B cell (primary cell): ENCODE measurements at regions not wholly inside any gene's neighbourhood (a gene's known extent, or its start where the extent isn't known, plus 50 kb on each side); places are given as distances from the start of the nearest gene placed in this dataset.

Source experiments
- ATAC-seq: fragments of 200-7000 bp; cut with Tn5 transposase; one replicate; pipeline ENCODE4 v1.10.0; 2021; ENCODE audit warnings: low read depth, mild to moderate bottlenecking, moderate number of reproducible peaks, moderate library complexity
- CTCF ChIA-PET: fragments of 350-600 bp; sonication (Branson Sonifier 250); formaldehyde crosslinking; loops from one replicate; lab custom pipeline; 2021; ENCODE audit warnings: antibody characterized with exemption, inconsistent platforms; lab: Charles Lee
- POLR2A ChIA-PET: fragments of 350-600 bp; sonication (Branson Sonifier 250); formaldehyde crosslinking; loops from one replicate; lab custom pipeline; 2021; ENCODE audit warnings: antibody characterized with exemption; lab: Charles Lee
- DNase-seq: peaks from one replicate; pipeline ENCODE4 v3.0.0; 2013
- H2AFZ ChIP-seq: 2 replicates; pipeline ENCODE4 v1.6.1; 2012; ENCODE audit warnings: mild to moderate bottlenecking, low read depth, low read length; ENCODE audit not compliant: insufficient read depth, poor library complexity, severe bottlenecking
- H3K27ac ChIP-seq, 2 donors: 1 replicate in 1 of 2; 2 replicates in 1 of 2; pipeline ENCODE4 v1.5.1; 2012 to 2013; ENCODE audit warnings: low read length in 2 of 2, mild to moderate bottlenecking in 2 of 2, moderate library complexity in 1 of 2
- H3K27me3 ChIP-seq, 4 experiments: fragments of 200-600 bp in 1 of 4; sonication (generic) in 1 of 4; replicated peaks in 1 of 4; 1 replicate in 2 of 4; 2 replicates in 2 of 4; pipeline versions ENCODE4 v1.6.1 to v1.7.0; 2013 to 2016; ENCODE audit warnings: low read length in 3 of 4, mild to moderate bottlenecking in 2 of 4, mixed read lengths in 1 of 4, moderate library complexity in 1 of 4; ENCODE audit not compliant: insufficient read depth in 4 of 4, control insufficient read depth in 3 of 4; ENCODE audit errors: control extremely low read depth in 1 of 4
- H3K36me3 ChIP-seq, 2 experiments: replicated peaks in 1 of 2; 1 replicate in 1 of 2; 2 replicates in 1 of 2; pipeline versions ENCODE4 v1.6.1 to v1.7.1; 2013; ENCODE audit warnings: low read length in 1 of 2; ENCODE audit not compliant: insufficient read depth in 2 of 2, control insufficient read depth in 1 of 2; ENCODE audit errors: control extremely low read depth in 1 of 2, extremely low read depth in 1 of 2
- H3K4me1 ChIP-seq, 2 donors: fragments of 200-600 bp in 1 of 2; sonication (generic) in 1 of 2; 1 replicate in 1 of 2; 2 replicates in 1 of 2; pipeline versions ENCODE4 v1.5.1 to v1.6.1; 2013 to 2017; ENCODE audit warnings: low read length in 2 of 2; ENCODE audit not compliant: control insufficient read depth in 2 of 2, insufficient read depth in 2 of 2
- H3K4me2 ChIP-seq: replicated peaks from 2 replicates; pipeline ENCODE3; 2012; ENCODE audit warnings: mild to moderate bottlenecking, low read depth, low read length; ENCODE audit not compliant: poor library complexity, severe bottlenecking
- H3K4me3 ChIP-seq, 5 experiments: fragments of 200-600 bp in 1 of 5; sonication (generic) in 1 of 5; 1 replicate in 3 of 5; 2 replicates in 2 of 5; pipeline versions ENCODE4 v1.5.1 to v1.7.0; 2011 to 2016; ENCODE audit warnings: low read length in 4 of 5, mild to moderate bottlenecking in 4 of 5, low read depth in 2 of 5, control low read depth in 1 of 5, moderate library complexity in 1 of 5; ENCODE audit not compliant: insufficient read depth in 1 of 5; ENCODE audit errors: control extremely low read depth in 1 of 5, extremely low read depth in 1 of 5
- H3K79me2 ChIP-seq: fragments of 200-600 bp; sonication (generic); one replicate; pipeline ENCODE4 v1.6.0; 2016; ENCODE audit warnings: low read length; ENCODE audit not compliant: control insufficient read depth, insufficient read depth
- H3K9ac ChIP-seq: fragments of 200-600 bp; sonication (generic); 2 replicates; pipeline ENCODE4 v1.6.1; 2017; ENCODE audit warnings: mild to moderate bottlenecking, low read length, moderate library complexity
- H3K9me3 ChIP-seq, 3 donors: one replicate each; pipeline versions ENCODE4 v1.6.1 to v1.7.1; 2013; ENCODE audit warnings: low read length in 2 of 3; ENCODE audit not compliant: control insufficient read depth in 2 of 3, insufficient read depth in 1 of 3; ENCODE audit errors: control extremely low read depth in 1 of 3
- H4K20me1 ChIP-seq: 2 replicates; pipeline ENCODE4 v1.6.0; 2012; ENCODE audit warnings: mild to moderate bottlenecking, low read length; ENCODE audit not compliant: insufficient read depth, control insufficient read depth, poor library complexity, severe bottlenecking
- H3K27ac Mint-ChIP-seq: one replicate; pipeline ENCODE4 v1.8.0; 2021; ENCODE audit warnings: mixed read lengths
- H3K27me3 Mint-ChIP-seq: one replicate; pipeline ENCODE4 v1.8.0; 2021; ENCODE audit warnings: mixed read lengths
- H3K4me1 Mint-ChIP-seq: one replicate; pipeline ENCODE4 v1.8.0; 2021; ENCODE audit warnings: mixed read lengths
- H3K4me3 Mint-ChIP-seq: one replicate; pipeline ENCODE4 v1.8.0; 2021; ENCODE audit warnings: mixed read lengths
- H3K9me3 Mint-ChIP-seq: one replicate; pipeline ENCODE4 v1.8.0; 2022; ENCODE audit warnings: mixed read lengths; ENCODE audit not compliant: insufficient read depth
- CTCF ChIP-seq: fragments of 200-600 bp; IDR thresholded peaks from one replicate; pipeline ENCODE4 v1.8.0; 2022; ENCODE audit warnings: antibody characterized with exemption, mild to moderate bottlenecking
- EZH2 ChIP-seq: IDR thresholded peaks from 2 replicates; pipeline ENCODE4 v1.6.1; 2012; ENCODE audit warnings: borderline replicate concordance, low read depth, mild to moderate bottlenecking, moderate library complexity, low read length; ENCODE audit not compliant: insufficient read depth, poor library complexity, severe bottlenecking
- WGBS: methylation state at CpG from one replicate; pipeline ENCODE4 v1.1.5; 2013; ENCODE audit warnings: missing lambda C conversion rate; ENCODE audit not compliant: insufficient coverage; 5-methylcytosine and 5-hydroxymethylcytosine counted together
- intact Hi-C: fragments of 100-400 bp; cut with micrococcal nuclease; formaldehyde crosslinking; loops from one replicate; pipeline ENCODE4 v1.10.0; 2022

GRCh38 chrX:39690541-39691415 lies 407.0 kb downstream of the BCOR start:
- DNase-seq (no peak), ATAC-seq (no peak)
- H3K27ac Mint-ChIP-seq, result no peak overlapping the region
- intact Hi-C loops, result no loop called here
- WGBS, result 100% methylated on average over 3 of the region's 13 CpGs
- Histone ChIP-seq H3K4me2 (no peak overlapping the region), H4K20me1 (no peaks in the 10 kb centered on the region), H3K4me3 (no peak overlapping the region), H3K27ac (no peak overlapping the region), H3K9ac (no peak overlapping the region), H3K36me3 (no peaks in the 10 kb centered on the region), H3K79me2 (no peaks in the 10 kb centered on the region), H3K9me3 (peaks cover 0 to 2% (median 0%) of the 10 kb centered on the region in 3 donors), H2AFZ (no peak overlapping the region), H3K4me1 (peaks cover 3 to 10% of the 10 kb centered on the region in 2 donors), H3K27me3 (peaks cover 0 to 15% (median 7%) of the 10 kb centered on the region in 4 experiments)
- peaks cover 41% of the 10 kb centered on the region for H3K27me3 Mint-ChIP-seq
- POLR2A ChIA-PET, result no interaction called here
- H3K4me3 Mint-ChIP-seq, result no peak overlapping the region
- CTCF ChIA-PET, result no interaction called here
- peaks cover 2% of the 10 kb centered on the region for H3K4me1 Mint-ChIP-seq
- H3K9me3 Mint-ChIP-seq, result no peaks in the 10 kb centered on the region
- TF ChIP-seq CTCF, result no peak

GRCh38 chrX:39691724-39692123 lies 406.0 kb downstream of the BCOR start:
- Mint-ChIP-seq H3K4me3 (no peak overlapping the region), H3K9me3 (no peaks in the 10 kb centered on the region), H3K27me3 (peaks cover 38% of the 10 kb centered on the region), H3K27ac (no peak overlapping the region), H3K4me1 (peaks cover 2% of the 10 kb centered on the region)
- WGBS, result 83% methylated on average over 2 of the region's 3 CpGs
- no peak for ATAC-seq
- DNase-seq, result no peak
- Histone ChIP-seq H2AFZ (no peak overlapping the region), H3K9me3 (peaks cover 0 to 4% (median 0%) of the 10 kb centered on the region in 3 donors), H4K20me1 (no peaks in the 10 kb centered on the region), H3K4me2 (no peak overlapping the region), H3K4me1 (peaks cover 3 to 10% of the 10 kb centered on the region in 2 donors), H3K27me3 (peaks cover 0 to 15% (median 7%) of the 10 kb centered on the region in 4 experiments), H3K4me3 (no peak overlapping the region), H3K79me2 (no peaks in the 10 kb centered on the region), H3K36me3 (no peaks in the 10 kb centered on the region), H3K9ac (no peak overlapping the region), H3K27ac (no peak overlapping the region)
- ChIA-PET CTCF (no interaction called here), POLR2A (no interaction called here)
- intact Hi-C loops, result no loop called here
- no peak for TF ChIP-seq EZH2
- TF ChIP-seq CTCF, result no peak
